Keratinocyte (primary cell): ENCODE measurements at regions not wholly inside any gene's neighbourhood (a gene's known extent, or its start where the extent isn't known, plus 50 kb on each side); places are given as distances from the start of the nearest gene placed in this dataset.
"Not testable (repeated sequence)": the region's sequence is repeated elsewhere in the genome, so short reads cannot be mapped to it uniquely, and the experiment has no call there.

ENCODE experiments used
- DNase-seq: peaks from one replicate; pipeline ENCODE4 v3.0.0-alpha.2; 2011; ENCODE audit warnings: low read depth, missing footprints, low spot score
- FAIRE-seq: peaks from 2 replicates; lab custom pipeline; 2011; peaks lifted over from hg19 to GRCh38; lab: Jason Lieb, UNC
- H2AFZ ChIP-seq: 2 replicates; pipeline ENCODE4 v1.6.0; 2012; ENCODE audit warnings: low read length, control low read depth, inconsistent platforms; ENCODE audit not compliant: control insufficient read depth
- H3K27ac ChIP-seq: 2 replicates; pipeline ENCODE4 v1.5.1; 2011; ENCODE audit warnings: low read length; ENCODE audit not compliant: control insufficient read depth, insufficient read depth
- H3K27me3 ChIP-seq: 3 replicates; pipeline ENCODE4 v1.6.0; 2011; ENCODE audit warnings: low read length; ENCODE audit not compliant: control insufficient read depth, insufficient read depth; ENCODE audit errors: extremely low read depth
- H3K36me3 ChIP-seq, 2 experiments: 2 replicates in 1 of 2; 3 replicates in 1 of 2; pipeline ENCODE4 v1.5.1; 2011; ENCODE audit warnings: low read length in 2 of 2, mild to moderate bottlenecking in 1 of 2; ENCODE audit not compliant: control insufficient read depth in 2 of 2, insufficient read depth in 2 of 2; ENCODE audit errors: extremely low read depth in 1 of 2
- H3K4me1 ChIP-seq: 3 replicates; pipeline ENCODE4 v1.5.1; 2011; ENCODE audit warnings: low read length; ENCODE audit not compliant: control insufficient read depth, insufficient read depth; ENCODE audit errors: extremely low read depth
- H3K4me2 ChIP-seq: 3 replicates; pipeline ENCODE4 v1.6.0; 2011; ENCODE audit warnings: low read depth, low read length; ENCODE audit not compliant: control insufficient read depth, insufficient read depth; ENCODE audit errors: extremely low read depth
- H3K4me3 ChIP-seq, 3 experiments: fragments of 200-600 bp in 1 of 3; sonication (generic) in 1 of 3; 2 replicates in 2 of 3; 3 replicates in 1 of 3; pipeline ENCODE4 v1.5.1; 2011 to 2016; ENCODE audit warnings: low read length in 3 of 3, mild to moderate bottlenecking in 3 of 3, control low read depth in 2 of 3, inconsistent platforms in 1 of 3, low read depth in 1 of 3, mixed read lengths in 1 of 3, mixed run types in 1 of 3, moderate library complexity in 1 of 3; ENCODE audit not compliant: control insufficient read depth in 2 of 3, insufficient read depth in 2 of 3; ENCODE audit errors: extremely low read depth in 1 of 3
- H3K79me2 ChIP-seq: 2 replicates; pipeline ENCODE4 v1.6.0; 2012; ENCODE audit warnings: low read length; ENCODE audit not compliant: control insufficient read depth, insufficient read depth
- H3K9ac ChIP-seq: 3 replicates; pipeline ENCODE4 v1.6.0; 2011; ENCODE audit warnings: low read length; ENCODE audit not compliant: control insufficient read depth, insufficient read depth; ENCODE audit errors: extremely low read depth
- H3K9me1 ChIP-seq: 3 replicates; pipeline ENCODE4 v1.6.0; 2011; ENCODE audit warnings: low read length; ENCODE audit not compliant: control insufficient read depth, insufficient read depth; ENCODE audit errors: extremely low read depth
- H3K9me3 ChIP-seq: 2 replicates; pipeline ENCODE4 v1.5.1; 2012; ENCODE audit warnings: low read depth, low read length; ENCODE audit not compliant: control insufficient read depth
- H4K20me1 ChIP-seq: 3 replicates; pipeline ENCODE4 v1.6.0; 2011; ENCODE audit warnings: low read length; ENCODE audit not compliant: control insufficient read depth, insufficient read depth; ENCODE audit errors: extremely low read depth
- EZH2 ChIP-seq: IDR thresholded peaks from one replicate; pipeline ENCODE4 v1.6.1; 2012; ENCODE audit warnings: inconsistent platforms, mild to moderate bottlenecking, low read length, moderate library complexity
- dilution Hi-C: fragments of 300-500 bp; cut with MboI; formaldehyde crosslinking; loops from one replicate; pipeline ENCODE4 v1.7.0; 2020; ENCODE audit warnings: low sequenced_read_pairs; ENCODE audit not compliant: extremely low pct_ligation_motif_present
- TF ChIP-seq, protein P1 (sequence below), 3 experiments: IDR thresholded peaks in 1 of 3; conservative IDR thresholded peaks in 1 of 3; optimal IDR thresholded peaks in 1 of 3; 2 replicates in 2 of 3; 3 replicates in 1 of 3; pipeline versions ENCODE3 to v1.5.1; 2011; ENCODE audit warnings: low read length in 3 of 3, mild to moderate bottlenecking in 3 of 3, moderate library complexity in 2 of 3, control low read depth in 1 of 3, inconsistent platforms in 1 of 3; ENCODE audit not compliant: insufficient read depth in 2 of 3; ENCODE audit errors: extremely low read depth in 1 of 3

DNA sequence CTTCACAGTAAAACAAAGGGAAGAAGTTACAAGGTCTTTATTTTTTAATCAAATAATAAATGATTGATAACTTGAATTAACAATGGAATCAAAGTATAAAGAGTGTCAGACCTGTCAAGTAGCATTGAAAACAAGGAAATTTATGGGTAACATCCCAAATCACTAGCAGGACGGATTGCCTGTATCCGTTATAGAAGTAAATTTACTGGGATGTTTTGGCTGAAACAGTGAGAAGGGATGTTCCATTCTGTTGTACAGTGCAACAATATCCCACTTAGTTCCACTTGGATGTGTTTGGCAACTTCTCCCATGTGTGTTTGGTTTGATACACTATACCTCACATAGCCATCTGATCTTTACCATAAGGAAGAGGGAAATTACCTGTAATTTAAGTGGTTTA lies 421.0 kb upstream of the CHD1 start:
- Histone ChIP-seq H2AFZ (no peak overlapping the region), H3K9ac (no peak overlapping the region), H3K27ac (no peak overlapping the region), H3K4me2 (no peak overlapping the region), H3K36me3 (no peaks in the 10 kb centered on the region), H3K9me3 (no peaks in the 10 kb centered on the region), H3K9me1 (no peaks in the 10 kb centered on the region), H4K20me1 (no peaks in the 10 kb centered on the region), H3K27me3 (no peaks in the 10 kb centered on the region), H3K4me3 (no peak overlapping the region), H3K79me2 (no peaks in the 10 kb centered on the region), H3K4me1 (no peaks in the 10 kb centered on the region)
- DNase-seq (no peak), FAIRE-seq (no peak)
- dilution Hi-C loops = no loop called here
- TF ChIP-seq, protein P1, sequence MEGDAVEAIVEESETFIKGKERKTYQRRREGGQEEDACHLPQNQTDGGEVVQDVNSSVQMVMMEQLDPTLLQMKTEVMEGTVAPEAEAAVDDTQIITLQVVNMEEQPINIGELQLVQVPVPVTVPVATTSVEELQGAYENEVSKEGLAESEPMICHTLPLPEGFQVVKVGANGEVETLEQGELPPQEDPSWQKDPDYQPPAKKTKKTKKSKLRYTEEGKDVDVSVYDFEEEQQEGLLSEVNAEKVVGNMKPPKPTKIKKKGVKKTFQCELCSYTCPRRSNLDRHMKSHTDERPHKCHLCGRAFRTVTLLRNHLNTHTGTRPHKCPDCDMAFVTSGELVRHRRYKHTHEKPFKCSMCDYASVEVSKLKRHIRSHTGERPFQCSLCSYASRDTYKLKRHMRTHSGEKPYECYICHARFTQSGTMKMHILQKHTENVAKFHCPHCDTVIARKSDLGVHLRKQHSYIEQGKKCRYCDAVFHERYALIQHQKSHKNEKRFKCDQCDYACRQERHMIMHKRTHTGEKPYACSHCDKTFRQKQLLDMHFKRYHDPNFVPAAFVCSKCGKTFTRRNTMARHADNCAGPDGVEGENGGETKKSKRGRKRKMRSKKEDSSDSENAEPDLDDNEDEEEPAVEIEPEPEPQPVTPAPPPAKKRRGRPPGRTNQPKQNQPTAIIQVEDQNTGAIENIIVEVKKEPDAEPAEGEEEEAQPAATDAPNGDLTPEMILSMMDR (optimal IDR thresholded peaks at IDR 0.05 in 1 of 3, IDR thresholded peaks at IDR 0.05 in 1 of 3, conservative IDR thresholded peaks at IDR 0.05 in 1 of 3; ENCODE audit: extremely low read depth in 1 of 3, insufficient read depth in 2 of 3, low read length in 3 of 3) = no peak
- TF ChIP-seq EZH2 = no peak

DNA sequence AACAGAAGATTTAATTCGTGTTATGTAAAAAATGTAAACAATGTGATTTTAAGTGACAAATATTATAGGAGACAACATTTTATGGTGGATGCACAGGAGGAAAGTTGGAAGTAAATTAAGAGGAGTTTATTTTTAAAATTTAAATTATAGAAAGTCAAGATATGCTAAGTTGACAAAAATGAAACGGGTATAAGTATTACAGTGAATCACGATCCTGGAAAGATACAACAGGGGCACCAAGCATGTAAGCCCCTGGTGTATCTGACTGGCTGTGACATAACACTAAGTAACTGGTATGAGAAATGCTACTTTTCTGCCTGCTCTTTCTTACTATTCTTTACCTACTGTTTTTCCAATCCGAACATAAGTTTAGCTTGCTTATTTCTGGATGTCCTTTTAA lies 419.8 kb upstream of the CHD1 start:
- Histone ChIP-seq H3K4me2 (no peak overlapping the region), H2AFZ (no peak overlapping the region), H3K4me3 (no peak overlapping the region), H3K36me3 (no peaks in the 10 kb centered on the region), H3K9ac (no peak overlapping the region), H3K9me3 (no peaks in the 10 kb centered on the region), H3K79me2 (no peaks in the 10 kb centered on the region), H4K20me1 (no peaks in the 10 kb centered on the region), H3K27ac (no peak overlapping the region), H3K9me1 (no peaks in the 10 kb centered on the region), H3K27me3 (no peaks in the 10 kb centered on the region), H3K4me1 (no peaks in the 10 kb centered on the region)
- TF ChIP-seq, protein P1 (optimal IDR thresholded peaks at IDR 0.05 in 1 of 3, IDR thresholded peaks at IDR 0.05 in 1 of 3, conservative IDR thresholded peaks at IDR 0.05 in 1 of 3; ENCODE audit: extremely low read depth in 1 of 3, insufficient read depth in 2 of 3, low read length in 3 of 3) = no peak
- TF ChIP-seq EZH2 = no peak
- dilution Hi-C loops = no loop called here
- no peak for FAIRE-seq
- no peak for DNase-seq

DNA sequence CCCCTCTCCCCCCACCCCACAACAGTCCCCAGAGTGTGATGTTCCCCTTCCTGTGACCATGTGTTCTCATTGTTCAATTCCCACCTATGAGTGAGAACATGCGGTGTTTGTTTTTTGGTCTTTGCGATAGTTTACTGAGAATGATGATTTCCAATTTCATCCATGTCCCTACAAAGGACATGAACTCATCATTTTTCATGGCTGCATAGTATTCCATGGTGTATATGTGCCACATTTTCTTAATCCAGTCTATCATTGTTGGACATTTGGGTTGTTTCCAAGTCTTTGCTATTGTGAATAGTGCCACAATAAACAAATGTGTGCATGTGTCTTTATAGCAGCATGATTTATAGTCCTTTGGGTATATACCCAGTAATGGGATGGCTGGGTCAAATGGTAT lies 411.0 kb upstream of the CHD1 start:
- H2AFZ ChIP-seq, H3K9me1 ChIP-seq, dilution Hi-C loops, H3K4me3 ChIP-seq, H3K4me1 ChIP-seq, H3K36me3 ChIP-seq, H3K9ac ChIP-seq, H3K9me3 ChIP-seq, H4K20me1 ChIP-seq, DNase-seq, H3K27ac ChIP-seq, FAIRE-seq, H3K4me2 ChIP-seq, H3K79me2 ChIP-seq, H3K27me3 ChIP-seq: not testable (repeated sequence)
